ENCODE measurements at regions not wholly inside any gene's neighbourhood (a gene's known extent, or its start where the extent isn't known, plus 50 kb on each side); places are given as distances from the start of the nearest gene placed in this dataset.
A peak's percentile ranks its signal among the peaks of the same experiment; 100 is the strongest.

GRCh38 chr4:183773790-183774189 is 114.7 kb downstream of the TRAPPC11 start:
- no peak for DNase-seq (ENCODE audit: low spot score in 2 of 2)
- no peak overlapping the region for H3K4me3 ChIP-seq
- H3K27ac ChIP-seq, result no peak overlapping the region
- no peaks in the 10 kb centered on the region for H3K4me1 ChIP-seq
- H3K27me3 ChIP-seq, result no peaks in the 10 kb centered on the region
- H3K36me3 ChIP-seq, result no peaks in the 10 kb centered on the region
- whole genome bisulfite sequencing, result 45% methylated on average over 5 of the region's 5 CpGs
- no peaks in the 10 kb centered on the region for H3K9me3 ChIP-seq
- TF ChIP-seq POLR2A (IDR thresholded peaks at IDR 0.05) (no peak), EP300 (IDR thresholded peaks at IDR 0.05) (no peak), CTCF (IDR thresholded peaks at IDR 0.05) (no peak), POLR2AphosphoS5 (IDR thresholded peaks at IDR 0.05) (no peak)

GRCh38 chr4:183783306-183783705 is 121.8 kb upstream of the STOX2 start:
- Histone ChIP-seq H3K9me3 (no peaks in the 10 kb centered on the region), H3K27ac (no peak overlapping the region), H3K4me3 (no peak overlapping the region), H3K36me3 (no peaks in the 10 kb centered on the region), H3K27me3 (no peaks in the 10 kb centered on the region), H3K4me1 (peaks cover 10% of the 10 kb centered on the region)
- TF ChIP-seq POLR2A (IDR thresholded peaks at IDR 0.05) (no peak), CTCF (IDR thresholded peaks at IDR 0.05) (no peak), EP300 (IDR thresholded peaks at IDR 0.05) (no peak), POLR2AphosphoS5 (IDR thresholded peaks at IDR 0.05) (no peak)
- 80% methylated on average over 4 of the region's 4 CpGs for WGBS
- no peak for DNase-seq (ENCODE audit: low spot score in 2 of 2)

GRCh38 chr4:183783991-183784553 is 121.0 kb upstream of the STOX2 start:
- peak overlapping the region; percentile 51 for H3K27ac ChIP-seq
- H3K27me3 ChIP-seq, result no peaks in the 10 kb centered on the region
- H3K36me3 ChIP-seq, result no peaks in the 10 kb centered on the region
- no peaks in the 10 kb centered on the region for H3K9me3 ChIP-seq
- TF ChIP-seq CTCF (IDR thresholded peaks at IDR 0.05) (no peak), POLR2A (IDR thresholded peaks at IDR 0.05) (no peak), POLR2AphosphoS5 (IDR thresholded peaks at IDR 0.05) (peak in 1 of 3 donors; percentile 61)
- H3K4me3 ChIP-seq, result no peak overlapping the region
- H3K4me1 ChIP-seq, result peaks cover 10% of the 10 kb centered on the region
- no peak for DNase-seq (ENCODE audit: low spot score in 2 of 2)
- 37% methylated on average over 6 of the region's 6 CpGs for WGBS

GRCh38 chr4:183788308-183788905 is 116.7 kb upstream of the STOX2 start:
- WGBS, result 91% methylated on average over 3 of the region's 3 CpGs
- TF ChIP-seq EP300 (IDR thresholded peaks at IDR 0.05) (no peak), POLR2AphosphoS5 (IDR thresholded peaks at IDR 0.05) (no peak), POLR2A (IDR thresholded peaks at IDR 0.05) (no peak), CTCF (IDR thresholded peaks at IDR 0.05) (no peak)
- no peak overlapping the region for H3K4me3 ChIP-seq
- H3K36me3 ChIP-seq, result no peaks in the 10 kb centered on the region
- no peaks in the 10 kb centered on the region for H3K27me3 ChIP-seq
- DNase-seq (ENCODE audit: low spot score in 2 of 2), result no peak
- no peak overlapping the region for H3K27ac ChIP-seq
- no peaks in the 10 kb centered on the region for H3K9me3 ChIP-seq
- peaks cover 10% of the 10 kb centered on the region for H3K4me1 ChIP-seq

GRCh38 chr4:183789657-183790056 is 115.5 kb upstream of the STOX2 start:
- H3K27ac ChIP-seq, result no peak overlapping the region
- WGBS, result 91% methylated on average over 3 of the region's 3 CpGs
- no peak overlapping the region for H3K4me3 ChIP-seq
- no peaks in the 10 kb centered on the region for H3K9me3 ChIP-seq
- no peak for DNase-seq (ENCODE audit: low spot score in 2 of 2)
- H3K27me3 ChIP-seq, result no peaks in the 10 kb centered on the region
- H3K36me3 ChIP-seq, result no peaks in the 10 kb centered on the region
- TF ChIP-seq CTCF (IDR thresholded peaks at IDR 0.05) (no peak), POLR2AphosphoS5 (IDR thresholded peaks at IDR 0.05) (no peak), EP300 (IDR thresholded peaks at IDR 0.05) (no peak), POLR2A (IDR thresholded peaks at IDR 0.05) (no peak)
- H3K4me1 ChIP-seq, result no peaks in the 10 kb centered on the region
